ENCODE measurements at regions not wholly inside any gene's neighbourhood (a gene's known extent, or its start where the extent isn't known, plus 50 kb on each side); places are given as distances from the start of the nearest gene placed in this dataset.

GRCh38 chr16:54336631-54337204 lies 50.1 kb upstream of the IRX3 start:
- TF ChIP-seq TAF1 (IDR thresholded peaks at IDR 0.05; ENCODE audit: borderline replicate concordance, insufficient read depth, low read length) (no peak), REST (IDR thresholded peaks at IDR 0.05; ENCODE audit: insufficient read depth in 1 of 2, low read depth in 2 of 2, low read length in 2 of 2) (no peak), POLR2AphosphoS5 (IDR thresholded peaks at IDR 0.05; ENCODE audit: low read depth, low read length) (no peak), FOXP2 (optimal IDR thresholded peaks at IDR 0.05; ENCODE audit: borderline replicate concordance, extremely low read depth, extremely low read length, insufficient read depth) (no peak)
